HG02973 (cell line): ENCODE measurements at regions not wholly inside any gene's neighbourhood (a gene's known extent, or its start where the extent isn't known, plus 50 kb on each side); places are given as distances from the start of the nearest gene placed in this dataset.
"Not testable (repeated sequence)": the region's sequence is repeated elsewhere in the genome, so short reads cannot be mapped to it uniquely, and the experiment has no call there.

ENCODE experiments used
- ATAC-seq: cut with Tn5 transposase; IDR thresholded peaks from one replicate; pipeline ENCODE4 v1.9.1; 2021; ENCODE audit warnings: moderate library complexity; ENCODE audit not compliant: unreplicated experiment

DNA sequence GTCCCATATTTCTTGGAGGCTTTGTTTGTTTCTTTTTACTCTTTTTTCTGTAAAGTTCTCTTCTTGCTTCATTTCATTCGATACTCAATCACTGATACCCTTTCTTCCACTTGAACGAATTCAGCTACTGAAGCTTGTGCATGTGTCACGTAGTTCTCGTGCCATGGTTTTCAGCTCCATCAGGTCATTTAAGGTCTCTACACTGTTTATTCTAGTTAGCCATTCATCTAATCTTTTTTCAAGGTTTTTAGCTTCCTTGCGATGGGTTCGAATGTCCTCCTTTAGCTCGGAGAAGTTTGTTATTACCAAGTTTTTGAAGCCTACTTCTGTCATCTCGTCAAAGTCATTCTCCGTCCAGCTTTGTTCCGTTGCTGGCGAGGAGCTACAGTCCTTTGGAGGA, 55.6 kb upstream of the CRYM start:
- not testable (repeated sequence) for ATAC-seq
